ENCODE measurements at regions not wholly inside any gene's neighbourhood (a gene's known extent, or its start where the extent isn't known, plus 50 kb on each side); places are given as distances from the start of the nearest gene placed in this dataset.

GRCh38 chr2:200203381-200203827 lies 103.1 kb upstream of the SPATS2L start:
- Histone ChIP-seq H3K27me3 (ENCODE audit: insufficient read depth, low read length) (no peaks in the 10 kb centered on the region), H2AFZ (ENCODE audit: low read length) (no peak overlapping the region), H3K27ac (ENCODE audit: low read depth, low read length, poor library complexity, severe bottlenecking) (no peak overlapping the region), H3K9ac (ENCODE audit: low read length) (no peak overlapping the region), H3K9me2 (ENCODE audit: low read depth, low read length) (no peaks in the 10 kb centered on the region), H3K79me2 (ENCODE audit: insufficient read depth, low read length) (no peaks in the 10 kb centered on the region), H3K36me3 (ENCODE audit: insufficient read depth, low read length) (no peaks in the 10 kb centered on the region), H4K20me1 (ENCODE audit: insufficient read depth, low read length) (no peaks in the 10 kb centered on the region), H3K4me1 (ENCODE audit: insufficient read depth, low read length, severe bottlenecking) (no peaks in the 10 kb centered on the region), H3K4me2 (ENCODE audit: low read length) (no peak overlapping the region), H3F3A (ENCODE audit: insufficient read depth, low read length) (no peaks in the 10 kb centered on the region), H3K9me3 (ENCODE audit: low read length) (no peaks in the 10 kb centered on the region), H3K4me3 (ENCODE audit: low read depth, low read length, poor library complexity, severe bottlenecking) (no peak overlapping the region)
- TF ChIP-seq CTCF (IDR thresholded peaks at IDR 0.05; ENCODE audit: low read length) (no peak), EZH2 (IDR thresholded peaks at IDR 0.05; ENCODE audit: borderline replicate concordance, low read length) (no peak)

- H3K27ac ChIP-seq (ENCODE audit: low read depth, low read length, poor library complexity, severe bottlenecking): no peak overlapping the region
- no peaks in the 10 kb centered on the region for H3K27me3 ChIP-seq (ENCODE audit: insufficient read depth, low read length)
- no peaks in the 10 kb centered on the region for H3K9me2 ChIP-seq (ENCODE audit: low read depth, low read length)
- no peaks in the 10 kb centered on the region for H3K79me2 ChIP-seq (ENCODE audit: insufficient read depth, low read length)
- H3K4me2 ChIP-seq (ENCODE audit: low read length): no peak overlapping the region
- no peaks in the 10 kb centered on the region for H3K36me3 ChIP-seq (ENCODE audit: insufficient read depth, low read length)
- H3K9me3 ChIP-seq (ENCODE audit: low read length): no peaks in the 10 kb centered on the region
- H3K4me3 ChIP-seq (ENCODE audit: low read depth, low read length, poor library complexity, severe bottlenecking): no peak overlapping the region
- H2AFZ ChIP-seq (ENCODE audit: low read length): no peak overlapping the region
- no peaks in the 10 kb centered on the region for H3F3A ChIP-seq (ENCODE audit: insufficient read depth, low read length)
- H3K9ac ChIP-seq (ENCODE audit: low read length): no peak overlapping the region
- H4K20me1 ChIP-seq (ENCODE audit: insufficient read depth, low read length): no peaks in the 10 kb centered on the region
- TF ChIP-seq EZH2 (IDR thresholded peaks at IDR 0.05; ENCODE audit: borderline replicate concordance, low read length): no peak
- no peak for TF ChIP-seq CTCF (IDR thresholded peaks at IDR 0.05; ENCODE audit: low read length)
- no peaks in the 10 kb centered on the region for H3K4me1 ChIP-seq (ENCODE audit: insufficient read depth, low read length, severe bottlenecking)
These were observed 98.5 kb upstream of the SPATS2L start for GRCh38 chr2:200208041-200208440.

- Histone ChIP-seq H3K9ac (ENCODE audit: low read length) (no peak overlapping the region), H3K4me1 (ENCODE audit: insufficient read depth, low read length, severe bottlenecking) (no peaks in the 10 kb centered on the region), H3K27me3 (ENCODE audit: insufficient read depth, low read length) (no peaks in the 10 kb centered on the region), H3K36me3 (ENCODE audit: insufficient read depth, low read length) (no peaks in the 10 kb centered on the region), H3K9me2 (ENCODE audit: low read depth, low read length) (no peaks in the 10 kb centered on the region), H3K4me3 (ENCODE audit: low read depth, low read length, poor library complexity, severe bottlenecking) (no peak overlapping the region), H3F3A (ENCODE audit: insufficient read depth, low read length) (no peaks in the 10 kb centered on the region), H3K79me2 (ENCODE audit: insufficient read depth, low read length) (no peaks in the 10 kb centered on the region), H3K4me2 (ENCODE audit: low read length) (no peak overlapping the region), H3K9me3 (ENCODE audit: low read length) (no peaks in the 10 kb centered on the region), H4K20me1 (ENCODE audit: insufficient read depth, low read length) (no peaks in the 10 kb centered on the region), H3K27ac (ENCODE audit: low read depth, low read length, poor library complexity, severe bottlenecking) (no peak overlapping the region), H2AFZ (ENCODE audit: low read length) (no peak overlapping the region)
- no peak for TF ChIP-seq EZH2 (IDR thresholded peaks at IDR 0.05; ENCODE audit: borderline replicate concordance, low read length)
- TF ChIP-seq CTCF (IDR thresholded peaks at IDR 0.05; ENCODE audit: low read length): no peak
These were observed 97.5 kb upstream of the SPATS2L start for GRCh38 chr2:200209030-200209429.

Data from OCI-LY1 (cell line).